AG04450 (cell line): ENCODE measurements at regions not wholly inside any gene's neighbourhood (a gene's known extent, or its start where the extent isn't known, plus 50 kb on each side); places are given as distances from the start of the nearest gene placed in this dataset.
A peak's percentile ranks its signal among the peaks of the same experiment; 100 is the strongest.

ENCODE experiments used
- CTCF ChIA-PET: fragments of 300-600, 350-600 bp; formaldehyde crosslinking; extraction: SDS; loops from one replicate; lab custom pipeline; 2022; ENCODE audit warnings: antibody characterized with exemption, inconsistent platforms; lab: Charles Lee
- POLR2A ChIA-PET: fragments of 350-600 bp; formaldehyde crosslinking; extraction: SDS; loops from one replicate; lab custom pipeline; 2021; ENCODE audit warnings: antibody characterized with exemption, inconsistent platforms; lab: Yijun Ruan, JAX
- DNase-seq: peaks from one replicate; pipeline ENCODE4 v3.0.0-alpha.2; 2011; ENCODE audit warnings: low read depth, low spot score
- H3K27ac ChIP-seq: one replicate; pipeline ENCODE4 v1.5.1; 2012; ENCODE audit warnings: low read depth, low read length, control low read depth
- H3K27me3 ChIP-seq: one replicate; pipeline ENCODE4 v1.6.0; 2012; ENCODE audit warnings: low read length; ENCODE audit not compliant: control insufficient read depth, insufficient read depth
- H3K4me3 ChIP-seq: 2 replicates; pipeline ENCODE4 v1.5.1; 2011; ENCODE audit warnings: mild to moderate bottlenecking, low read depth, low read length, control low read depth
- H3K9me3 ChIP-seq: 2 replicates; pipeline ENCODE4 v1.5.1; 2012; ENCODE audit warnings: low read length; ENCODE audit not compliant: control insufficient read depth, insufficient read depth
- TF ChIP-seq, protein P1 (sequence below): IDR thresholded peaks from 2 replicates; pipeline ENCODE4 v1.5.1; 2011; ENCODE audit warnings: low read depth, low read length, control low read depth, inconsistent platforms

DNA sequence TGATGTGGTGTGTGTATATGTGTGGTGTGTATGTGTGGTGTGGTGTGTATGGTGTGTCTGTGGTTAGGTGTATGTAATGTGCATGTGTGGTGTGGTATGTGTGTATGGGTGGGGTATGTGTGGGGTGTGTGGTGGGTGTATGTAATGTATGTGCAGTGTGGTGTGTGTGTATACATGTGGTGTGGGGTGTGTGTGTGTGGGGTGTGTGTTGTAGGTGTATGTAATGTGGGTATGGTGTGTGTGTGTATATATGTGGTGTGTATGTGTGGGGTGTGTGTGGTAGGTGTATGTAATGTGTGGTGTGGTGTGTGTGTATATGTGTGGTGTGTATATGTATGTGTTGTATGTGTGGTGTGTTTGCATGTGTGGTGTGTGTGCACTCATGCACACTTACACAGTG is 84.8 kb upstream of the ID2 start:
- Histone ChIP-seq H3K9me3 (no peaks in the 10 kb centered on the region; the same call in 1 of the 2 replicates), H3K27me3 (no peaks in the 10 kb centered on the region), H3K4me3 (no peak overlapping the region), H3K27ac (no peak overlapping the region)
- TF ChIP-seq, protein P1, sequence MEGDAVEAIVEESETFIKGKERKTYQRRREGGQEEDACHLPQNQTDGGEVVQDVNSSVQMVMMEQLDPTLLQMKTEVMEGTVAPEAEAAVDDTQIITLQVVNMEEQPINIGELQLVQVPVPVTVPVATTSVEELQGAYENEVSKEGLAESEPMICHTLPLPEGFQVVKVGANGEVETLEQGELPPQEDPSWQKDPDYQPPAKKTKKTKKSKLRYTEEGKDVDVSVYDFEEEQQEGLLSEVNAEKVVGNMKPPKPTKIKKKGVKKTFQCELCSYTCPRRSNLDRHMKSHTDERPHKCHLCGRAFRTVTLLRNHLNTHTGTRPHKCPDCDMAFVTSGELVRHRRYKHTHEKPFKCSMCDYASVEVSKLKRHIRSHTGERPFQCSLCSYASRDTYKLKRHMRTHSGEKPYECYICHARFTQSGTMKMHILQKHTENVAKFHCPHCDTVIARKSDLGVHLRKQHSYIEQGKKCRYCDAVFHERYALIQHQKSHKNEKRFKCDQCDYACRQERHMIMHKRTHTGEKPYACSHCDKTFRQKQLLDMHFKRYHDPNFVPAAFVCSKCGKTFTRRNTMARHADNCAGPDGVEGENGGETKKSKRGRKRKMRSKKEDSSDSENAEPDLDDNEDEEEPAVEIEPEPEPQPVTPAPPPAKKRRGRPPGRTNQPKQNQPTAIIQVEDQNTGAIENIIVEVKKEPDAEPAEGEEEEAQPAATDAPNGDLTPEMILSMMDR, result no peak
- DNase-seq, result no peak
- ChIA-PET POLR2A (no interaction called here), CTCF (no interaction called here)

GRCh38 chr2:8597559-8598225 is 84.2 kb upstream of the ID2 start:
- H3K27ac ChIP-seq, result peak overlapping the region; percentile 58
- H3K27me3 ChIP-seq, result no peaks in the 10 kb centered on the region
- ChIA-PET POLR2A (no interaction called here), CTCF (no interaction called here)
- no peak for DNase-seq
- TF ChIP-seq, protein P1, result no peak
- H3K4me3 ChIP-seq, result no peak overlapping the region
- H3K9me3 ChIP-seq, result no peaks in the 10 kb centered on the region; the same call in 1 of the 2 replicates

DNA sequence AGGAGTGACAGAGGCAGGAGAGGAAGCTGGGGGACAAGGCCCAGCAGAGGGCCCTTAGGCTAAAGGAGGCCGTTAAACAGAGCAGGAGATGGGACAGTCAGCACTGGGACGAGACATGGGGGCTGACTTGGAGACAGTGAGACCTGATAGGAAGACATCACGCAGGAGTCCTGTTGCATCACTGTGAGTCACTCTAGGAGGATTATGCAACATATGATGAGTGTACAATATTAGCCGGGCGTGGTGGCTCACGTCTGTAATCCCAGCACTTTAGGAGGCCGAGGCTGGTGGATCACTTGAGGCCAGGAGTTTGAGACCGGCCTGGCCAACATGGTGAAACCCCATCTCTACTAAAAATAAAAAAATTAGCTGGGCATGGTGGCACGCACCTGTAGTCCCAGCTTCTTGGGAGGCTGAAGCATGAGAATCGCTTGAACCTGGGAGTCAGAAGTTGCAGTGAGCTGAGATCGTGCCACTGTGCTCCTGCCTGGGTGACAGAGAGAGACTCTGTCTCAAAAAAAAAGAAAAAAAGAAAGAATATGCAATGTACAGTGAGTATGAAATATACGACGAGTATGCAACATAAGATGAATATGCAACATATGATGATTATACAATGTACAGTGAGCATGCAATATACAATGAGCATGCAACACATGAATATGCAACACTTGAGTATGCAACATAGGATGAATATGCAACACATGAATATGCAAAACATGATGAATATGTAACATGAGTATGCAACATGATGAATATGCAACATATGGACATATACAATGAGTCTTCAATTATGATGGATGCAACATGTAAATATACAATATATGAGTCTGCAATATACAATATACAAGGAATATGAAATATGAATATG is 83.3 kb upstream of the ID2 start:
- Histone ChIP-seq H3K27me3 (no peaks in the 10 kb centered on the region), H3K4me3 (no peak overlapping the region)

DNA sequence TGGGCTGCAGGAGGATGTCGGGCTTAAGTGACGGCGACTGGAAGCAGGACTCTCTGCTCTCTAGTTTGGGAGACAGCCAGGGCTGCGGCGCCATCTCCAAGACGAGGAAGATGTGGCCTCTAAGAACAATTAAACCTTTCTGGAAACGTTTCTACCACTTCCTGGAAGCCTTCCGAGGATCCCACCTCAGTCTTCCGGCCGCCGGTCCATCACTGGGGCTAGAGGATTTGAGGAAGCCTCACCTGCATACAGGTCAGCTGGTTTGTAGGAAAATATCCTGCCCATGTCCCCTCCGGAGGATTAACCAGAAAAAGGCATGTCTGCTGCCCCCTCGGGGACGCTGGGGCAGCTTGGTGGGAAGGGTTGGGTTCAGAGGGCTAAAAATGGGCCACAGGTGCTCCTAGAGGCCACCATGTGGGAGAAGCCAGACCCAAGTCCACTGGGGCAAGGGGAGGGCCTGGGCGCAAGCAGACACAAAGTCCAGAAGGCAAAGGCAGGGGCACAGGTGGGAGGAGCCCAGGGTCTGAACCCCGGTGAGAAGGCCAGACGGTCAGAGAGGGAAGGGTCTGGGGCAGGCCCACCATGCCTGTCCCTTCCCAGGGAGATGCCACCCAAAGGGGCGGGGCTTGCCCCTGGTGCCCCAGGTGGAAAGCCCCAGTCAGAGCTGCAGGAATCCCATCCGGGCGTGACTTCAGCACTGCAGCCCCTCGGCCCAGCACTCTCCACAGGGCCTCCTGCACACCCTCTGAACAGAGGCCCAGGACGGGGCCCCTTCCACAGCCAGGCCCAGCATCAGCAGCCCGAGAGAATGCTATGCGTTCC is 82.2 kb upstream of the ID2 start:
- POLR2A ChIA-PET, result no interaction called here
- H3K9me3 ChIP-seq, result no peaks in the 10 kb centered on the region; the same call in 1 of the 2 replicates
- H3K4me3 ChIP-seq, result no peak overlapping the region
- TF ChIP-seq, protein P1, result no peak
- H3K27me3 ChIP-seq, result no peaks in the 10 kb centered on the region
- H3K27ac ChIP-seq, result no peak overlapping the region
- CTCF ChIA-PET, result no interaction called here
- no peak for DNase-seq

More for the DNA sequence above, 83.3 kb upstream of the ID2 start:
- peak; percentile 80 for DNase-seq
- CTCF ChIA-PET, result no interaction called here
- no peaks in the 10 kb centered on the region; the same call in 1 of the 2 replicates for H3K9me3 ChIP-seq
- POLR2A ChIA-PET, result no interaction called here
- peak overlapping the region; percentile 58 for H3K27ac ChIP-seq
- TF ChIP-seq, protein P1, result no peak
